NCI-H226 (cell line): ENCODE measurements at regions not wholly inside any gene's neighbourhood (a gene's known extent, or its start where the extent isn't known, plus 50 kb on each side); places are given as distances from the start of the nearest gene placed in this dataset.
A peak's percentile ranks its signal among the peaks of the same experiment; 100 is the strongest.

ENCODE experiments used
- DNase-seq: peaks from one replicate; pipeline ENCODE4 v3.0.0-alpha.2; 2015

GRCh38 chr17:72414032-72414396 lies 293.2 kb downstream of the SOX9 start:
- no peak for DNase-seq

DNA sequence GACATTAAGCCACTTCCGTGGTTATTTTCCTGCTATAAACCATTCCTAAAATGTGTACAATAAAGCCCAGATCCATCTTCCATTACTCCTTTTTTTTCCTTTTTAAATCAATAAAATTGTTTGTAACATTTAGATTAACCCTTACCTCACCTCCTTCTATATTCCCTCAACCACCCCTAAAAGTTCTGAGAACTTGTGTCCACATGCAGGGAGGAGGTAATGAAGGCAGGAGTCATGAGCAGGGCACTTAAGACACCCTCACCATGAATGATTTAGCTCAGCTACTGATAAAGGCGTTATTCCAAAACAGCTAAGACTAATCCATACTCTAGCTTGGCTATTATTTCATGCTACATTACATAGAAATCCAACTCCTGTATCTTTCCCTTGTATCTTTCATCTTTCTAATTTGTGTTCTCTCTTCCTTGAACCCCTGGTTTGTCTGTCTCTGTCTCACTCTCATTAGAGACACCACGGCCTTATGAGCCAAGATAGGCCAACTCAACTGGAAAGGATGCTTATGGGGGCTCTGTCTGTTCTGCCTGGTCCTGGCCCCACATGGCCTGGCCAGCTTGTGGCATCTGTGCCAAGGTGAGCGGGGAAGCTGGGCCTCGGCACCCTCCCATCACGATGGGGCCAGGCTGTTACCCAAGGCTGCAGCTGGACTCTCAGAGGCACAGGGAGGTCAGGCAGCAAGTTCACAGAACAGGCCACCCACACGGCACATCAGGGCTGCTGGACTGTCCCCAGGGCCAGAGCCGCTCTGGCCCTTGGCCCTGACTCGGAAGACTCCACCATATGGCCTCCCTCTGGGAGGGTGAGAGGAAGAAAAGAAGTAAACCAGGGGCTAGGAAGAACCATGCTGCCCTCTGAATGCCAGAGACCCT lies 294.4 kb downstream of the SOX9 start:
- no peak for DNase-seq

GRCh38 chr17:72416054-72416675 lies 295.3 kb downstream of the SOX9 start:
- DNase-seq: no peak

- no peak for DNase-seq
These were observed 296.1 kb downstream of the SOX9 start for GRCh38 chr17:72416905-72417304.

DNA sequence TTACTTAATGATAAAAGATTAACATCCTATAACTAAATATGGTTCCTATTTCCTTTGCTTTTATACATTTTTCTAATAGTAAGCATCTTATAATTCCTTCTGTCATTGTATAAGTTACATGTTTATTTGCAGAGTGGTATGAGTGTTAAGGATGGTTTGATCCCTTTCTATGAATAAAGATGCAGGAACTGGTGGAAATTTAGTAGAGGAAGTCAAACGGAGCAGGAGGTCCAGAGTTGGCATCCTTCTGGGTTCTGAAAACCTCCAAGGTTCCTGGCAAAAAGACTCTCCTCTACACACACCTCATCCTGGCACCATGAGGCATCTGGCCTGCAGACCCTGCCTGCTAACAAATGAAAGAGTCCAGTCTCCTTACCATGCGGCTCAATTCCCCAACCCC lies 296.8 kb downstream of the SOX9 start:
- no peak for DNase-seq

- no peak for DNase-seq
These were observed 299.3 kb downstream of the SOX9 start for GRCh38 chr17:72419866-72420774.

DNA sequence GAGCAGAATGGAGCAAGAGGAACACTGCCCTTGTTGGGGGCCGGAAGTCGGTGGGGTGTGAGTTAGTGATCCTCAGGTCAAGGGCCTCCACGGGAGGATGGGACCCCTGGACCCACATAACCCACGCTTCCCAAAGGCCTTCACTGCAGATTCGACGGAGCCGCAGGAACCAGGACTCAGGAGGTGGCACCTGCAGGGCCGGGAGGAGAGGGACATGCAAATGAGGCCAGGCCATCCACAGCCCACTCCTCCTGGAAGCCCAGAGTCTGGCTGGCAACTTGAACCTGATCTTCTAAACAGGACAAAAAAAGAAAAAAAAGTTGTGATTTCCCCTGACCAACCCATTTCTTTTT lies 299.9 kb downstream of the SOX9 start:
- DNase-seq: no peak

DNA sequence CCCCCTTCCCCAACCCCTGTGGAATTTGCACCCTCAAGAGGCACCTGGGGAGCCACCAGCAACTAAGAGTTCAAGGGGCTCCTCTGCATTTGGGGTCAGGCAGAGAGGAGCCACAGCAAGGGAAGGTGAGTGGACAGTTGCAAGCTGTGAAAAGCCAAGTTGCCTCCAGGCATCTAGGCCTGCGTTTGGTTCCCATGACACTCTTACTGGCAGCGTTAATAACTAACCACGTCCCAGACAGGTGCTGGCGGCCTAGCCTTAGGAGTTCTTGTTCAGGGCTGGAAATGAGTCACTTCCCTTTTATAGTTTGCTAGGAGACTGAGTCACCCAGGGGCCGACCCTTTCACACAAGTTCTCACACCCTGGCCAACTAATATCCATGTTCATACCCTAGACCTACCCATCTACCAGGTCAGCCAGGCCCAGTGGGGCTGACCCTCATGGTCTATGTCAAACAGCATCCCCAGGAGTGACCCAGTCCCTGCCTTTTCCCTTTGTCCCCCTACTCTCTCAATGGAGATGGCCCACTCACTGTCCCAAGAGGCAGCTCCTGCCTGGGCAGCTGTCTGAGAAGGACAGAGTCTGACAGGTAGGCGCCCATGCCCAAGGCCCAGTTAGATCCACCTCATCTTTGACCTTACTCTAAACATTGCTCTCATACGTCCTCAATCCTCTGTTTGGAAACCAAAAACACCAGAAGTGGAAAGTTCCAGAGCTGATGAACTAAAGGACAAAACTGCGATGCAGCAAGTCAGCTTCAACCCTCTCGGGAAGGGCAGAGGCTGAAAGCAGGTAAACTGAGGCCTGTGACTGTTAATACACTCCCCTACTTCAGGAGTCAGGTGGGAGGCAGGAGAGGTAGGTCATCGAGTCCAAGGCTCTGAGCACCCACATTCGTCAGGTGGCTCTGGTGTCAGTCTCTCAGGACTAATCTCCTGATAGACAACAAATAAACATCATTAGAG lies 300.6 kb downstream of the SOX9 start:
- DNase-seq: peak; percentile 95

DNA sequence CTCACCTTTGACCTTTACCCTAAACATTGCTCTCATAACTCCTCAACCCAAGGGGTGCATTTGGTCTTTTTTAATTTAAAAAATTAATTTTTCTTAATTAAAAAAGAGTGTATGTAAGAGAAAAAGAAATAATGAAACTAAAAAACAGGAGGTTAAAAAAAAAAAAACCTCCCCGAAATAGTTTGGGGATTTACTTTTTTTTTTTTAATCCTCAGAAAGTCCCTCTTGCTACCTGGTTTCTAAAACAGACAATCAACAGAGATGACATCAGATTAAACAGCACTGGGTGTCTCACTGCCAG lies 301.3 kb downstream of the SOX9 start:
- DNase-seq: no peak

- no peak for DNase-seq
These were observed 301.9 kb downstream of the SOX9 start for GRCh38 chr17:72422505-72423285.

GRCh38 chr17:72423286-72423589 lies 302.4 kb downstream of the SOX9 start:
- no peak for DNase-seq

DNA sequence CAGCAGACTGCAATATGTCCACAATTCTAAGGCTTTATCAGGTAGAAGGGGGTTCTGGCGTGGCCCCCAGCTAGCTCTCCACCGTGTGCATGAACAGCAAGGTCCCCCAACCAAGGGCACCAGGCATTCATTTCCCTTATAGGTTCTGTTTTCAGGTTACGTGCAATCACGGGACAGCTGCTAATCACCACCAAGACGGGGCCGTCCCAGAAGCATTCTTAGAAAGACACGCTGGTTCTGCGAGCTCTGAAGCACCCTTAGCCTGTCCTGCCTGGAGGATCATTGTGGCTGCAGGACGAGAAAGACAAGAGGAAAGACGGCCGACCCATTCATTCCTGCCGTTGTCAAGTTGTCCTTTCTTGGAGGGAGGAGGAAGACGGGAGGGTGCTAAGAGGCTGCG lies 302.9 kb downstream of the SOX9 start:
- no peak for DNase-seq

DNA sequence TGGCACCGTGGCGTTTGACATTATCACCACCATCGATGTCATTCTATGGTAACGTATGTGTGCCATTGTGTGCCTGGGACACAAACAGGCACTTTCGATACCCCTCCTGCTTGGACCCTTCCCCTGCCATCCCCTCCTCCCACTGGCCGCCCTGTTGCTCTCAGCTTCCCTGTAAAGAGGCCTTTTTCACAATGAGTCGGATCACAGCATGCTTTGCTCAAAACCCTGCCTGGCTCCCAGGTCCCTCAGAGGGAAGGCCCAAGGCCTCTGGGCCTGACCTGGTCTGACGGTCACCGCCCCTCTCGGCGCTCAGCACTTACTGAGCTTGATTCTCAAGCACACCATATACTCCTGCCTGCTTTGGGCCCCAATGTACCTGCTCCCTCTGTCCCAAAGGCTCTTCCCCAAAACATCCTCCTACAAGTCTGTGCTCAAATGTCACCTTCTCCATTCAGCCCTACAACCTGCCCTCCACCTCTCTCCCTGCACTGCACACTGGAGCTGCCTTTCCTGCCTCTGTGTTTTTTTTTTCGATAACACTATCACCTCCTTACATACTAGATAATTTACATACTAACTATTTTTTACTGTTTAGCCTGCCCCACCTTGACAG lies 303.8 kb downstream of the SOX9 start:
- no peak for DNase-seq

DNA sequence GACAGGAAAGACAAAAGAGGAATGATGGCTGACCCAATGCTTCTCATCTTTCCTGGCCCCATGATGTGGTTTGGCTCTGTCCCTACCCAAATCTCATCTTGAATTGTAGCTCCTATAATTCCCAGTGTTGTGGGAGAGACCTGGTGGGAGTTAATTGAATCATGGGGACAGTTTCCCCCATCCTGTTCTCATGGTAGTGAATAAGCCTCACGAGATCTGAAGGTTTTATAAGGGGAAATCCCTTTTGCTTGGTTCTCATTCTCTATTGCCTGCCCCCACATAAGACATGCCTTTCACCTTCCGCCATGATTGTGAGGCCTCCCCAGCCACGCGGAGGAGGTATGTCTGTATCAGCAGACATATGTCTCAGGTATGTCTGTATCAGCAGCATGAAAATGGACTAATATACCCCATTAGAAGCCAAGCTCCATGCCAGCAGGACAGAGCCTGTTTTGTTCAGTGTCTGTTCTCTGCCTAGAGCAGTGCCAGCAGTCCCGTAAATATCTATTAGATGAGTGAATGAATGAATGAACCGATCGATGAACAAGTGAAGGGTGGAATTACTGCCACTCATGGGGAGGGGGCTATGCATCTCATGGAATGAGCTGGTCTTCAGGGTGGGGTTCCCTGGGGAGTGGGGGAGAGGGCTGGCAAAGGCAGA lies 304.4 kb downstream of the SOX9 start:
- no peak for DNase-seq

GRCh38 chr17:72425794-72426168 lies 305.0 kb downstream of the SOX9 start:
- no peak for DNase-seq

GRCh38 chr17:72426321-72426720 lies 305.5 kb downstream of the SOX9 start:
- DNase-seq: no peak

GRCh38 chr17:72426948-72427760 lies 306.3 kb downstream of the SOX9 start:
- no peak for DNase-seq

- no peak for DNase-seq
These were observed 306.9 kb downstream of the SOX9 start for GRCh38 chr17:72427761-72428109.

DNA sequence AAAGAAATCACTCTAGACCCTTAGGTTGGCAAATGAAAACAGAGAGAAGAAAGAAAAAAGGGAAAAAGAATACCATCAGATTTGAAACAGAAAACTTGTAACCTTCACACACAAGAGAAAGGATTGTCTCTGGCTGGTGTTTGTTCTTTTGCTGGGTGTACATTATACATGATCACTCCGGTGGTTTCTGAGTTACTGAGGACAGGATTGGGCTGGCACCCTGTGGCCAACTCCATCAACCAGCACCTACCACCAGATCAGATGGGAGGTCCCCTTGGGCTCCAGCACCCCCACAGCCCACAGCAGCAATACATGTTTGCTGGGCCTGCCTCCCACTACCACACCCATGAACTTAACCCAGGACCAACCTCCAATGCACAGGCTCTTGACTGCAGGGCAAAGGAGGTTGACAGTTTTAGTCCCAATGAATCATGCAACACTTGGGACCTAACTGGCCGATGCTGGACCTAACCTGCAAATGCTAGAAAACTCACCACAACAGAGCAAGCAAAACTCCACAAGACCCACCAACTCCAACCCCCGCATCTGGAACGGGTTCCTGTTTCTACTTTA lies 308.3 kb downstream of the SOX9 start:
- DNase-seq: no peak
